Activated CD8-positive, alpha-beta memory T cell treated with anti-CD3 and anti-CD28 coated beads for 1 hour (primary cell): ENCODE measurements at regions not wholly inside any gene's neighbourhood (a gene's known extent, or its start where the extent isn't known, plus 50 kb on each side); places are given as distances from the start of the nearest gene placed in this dataset.

ENCODE experiments used
- DNase-seq, 2 donors: peaks; one replicate each; pipeline ENCODE4 v3.0.0-alpha.2; 2020; ENCODE audit warnings: low read depth in 1 of 2; ENCODE audit errors: extremely low read depth in 1 of 2

- DNase-seq, result no peak
These were observed 478.5 kb upstream of the GYPC start for GRCh38 chr2:126177479-126177878.

- no peak for DNase-seq
These were observed 468.3 kb upstream of the GYPC start for GRCh38 chr2:126187668-126188067.

DNA sequence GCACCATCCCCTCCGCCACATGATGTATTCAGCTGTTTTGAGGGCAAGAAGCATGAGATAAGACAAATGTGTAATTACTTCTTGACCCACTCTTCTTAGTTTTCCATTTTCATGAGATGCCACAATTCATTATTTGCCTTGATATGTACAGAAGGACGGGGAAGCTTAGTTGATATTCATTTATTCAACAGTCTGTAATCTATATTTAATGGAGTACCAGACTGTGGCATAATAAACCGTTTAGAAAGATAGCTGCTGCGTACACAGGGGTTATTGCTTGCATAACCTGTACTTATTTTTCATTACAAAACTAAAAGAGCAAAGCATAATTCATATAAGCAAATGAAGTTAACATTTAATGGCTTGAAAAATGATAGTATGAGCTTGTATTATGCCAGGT lies 466.4 kb upstream of the GYPC start:
- no peak for DNase-seq

GRCh38 chr2:126200538-126200937 lies 455.4 kb upstream of the GYPC start:
- DNase-seq, result no peak

DNA sequence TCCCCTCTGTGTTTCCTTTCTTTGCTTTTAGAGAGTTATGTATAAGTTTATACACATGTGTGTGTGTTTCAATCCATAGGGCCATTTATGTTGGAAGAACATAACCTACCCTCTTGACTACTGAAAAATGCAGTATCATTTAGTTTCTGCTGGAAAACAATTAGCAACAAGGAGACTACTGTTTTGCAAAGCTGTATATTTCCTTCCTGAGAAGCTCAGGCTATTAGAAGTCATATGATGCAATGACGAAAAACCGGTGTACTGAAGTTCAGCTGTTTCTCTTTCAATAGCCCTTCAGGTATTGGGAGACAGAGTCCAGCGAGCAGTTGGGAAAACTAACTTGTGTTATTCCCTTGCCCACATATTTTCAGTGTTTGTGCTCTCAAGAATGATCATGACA lies 447.7 kb upstream of the GYPC start:
- no peak for DNase-seq

DNA sequence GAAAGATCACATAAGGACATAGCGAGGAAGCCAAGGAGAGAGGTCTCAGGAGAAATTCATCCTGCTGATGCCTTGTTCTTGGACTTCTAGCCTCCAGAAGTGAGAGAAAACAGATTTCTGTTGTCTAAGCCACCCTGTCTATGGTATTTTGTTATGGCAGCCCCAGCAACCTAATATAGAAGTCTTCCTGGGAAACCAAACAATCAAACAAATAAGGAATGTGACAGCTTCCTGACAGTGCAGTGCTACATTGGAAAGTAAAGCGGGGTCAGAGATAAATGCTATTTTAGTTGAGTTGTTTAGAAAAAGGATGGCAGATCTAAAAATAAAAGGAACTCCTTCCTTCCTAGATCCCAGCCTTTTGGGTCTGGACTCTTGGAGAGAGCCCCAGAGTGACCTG lies 443.2 kb upstream of the GYPC start:
- DNase-seq, result no peak

GRCh38 chr2:126219081-126219480 lies 436.9 kb upstream of the GYPC start:
- DNase-seq, result no peak

- no peak for DNase-seq
These were observed 435.6 kb upstream of the GYPC start for GRCh38 chr2:126220331-126220730.

DNA sequence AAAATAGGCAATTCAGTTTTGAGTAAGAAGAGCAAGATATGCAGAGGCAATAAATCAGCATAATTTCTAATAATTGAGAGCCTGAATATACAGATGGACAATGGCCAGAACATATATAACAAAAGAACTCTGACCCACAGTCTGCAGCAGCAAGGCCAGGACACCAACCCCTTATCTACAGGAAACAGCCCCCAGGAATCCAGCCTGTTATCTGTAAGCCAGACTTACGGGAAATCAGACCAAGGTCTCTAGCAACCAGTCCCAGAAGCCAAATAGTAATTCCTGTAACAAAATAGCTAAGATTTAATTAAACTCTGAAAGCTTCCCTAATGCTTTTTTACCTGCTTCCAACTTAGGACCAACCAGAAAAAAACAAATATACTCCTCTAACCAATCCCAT lies 434.5 kb upstream of the GYPC start:
- no peak for DNase-seq

DNA sequence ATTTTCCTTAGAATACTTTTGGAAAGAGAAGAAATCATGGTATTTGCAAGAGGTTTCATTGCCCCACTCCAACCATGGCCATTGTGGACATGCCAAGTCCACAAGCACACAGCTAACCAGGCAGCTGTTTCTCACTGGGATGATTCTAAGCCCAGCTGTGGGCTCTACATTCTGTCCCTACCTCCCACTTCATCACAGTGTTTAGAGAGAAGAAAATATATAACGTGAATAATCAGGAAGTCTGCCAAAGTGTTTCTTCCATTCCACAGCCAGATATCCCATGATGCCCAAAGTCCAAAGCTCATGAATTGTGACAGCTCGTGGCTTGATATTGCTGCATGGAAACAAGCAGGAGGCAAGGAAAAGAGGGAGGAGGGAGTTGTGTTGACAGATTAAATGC lies 433.7 kb upstream of the GYPC start:
- DNase-seq, result no peak

- DNase-seq, result no peak
These were observed 431.2 kb upstream of the GYPC start for GRCh38 chr2:126224776-126225175.

GRCh38 chr2:126227250-126227649 lies 428.7 kb upstream of the GYPC start:
- DNase-seq, result no peak

- no peak for DNase-seq
These were observed 427.4 kb upstream of the GYPC start for GRCh38 chr2:126228531-126228930.

DNA sequence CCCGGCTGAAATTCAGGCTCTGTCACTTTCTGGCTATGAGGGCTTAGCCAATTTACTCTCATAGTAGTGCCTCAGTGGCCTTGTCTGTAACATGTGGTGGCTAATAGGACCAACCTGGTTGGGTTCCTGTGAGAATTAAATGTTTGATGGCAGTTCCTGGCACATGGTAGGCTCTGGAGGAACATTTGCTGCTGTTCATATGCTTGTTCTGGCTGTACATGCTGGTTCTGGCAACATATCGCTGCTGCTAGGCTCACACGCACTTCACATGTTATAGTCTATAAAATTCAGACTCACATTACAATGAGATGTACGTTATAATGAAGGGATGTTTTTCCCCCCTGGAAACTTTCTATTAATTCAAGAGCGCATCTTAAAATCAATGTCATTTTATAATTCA lies 417.7 kb upstream of the GYPC start:
- no peak for DNase-seq

- no peak for DNase-seq
These were observed 416.5 kb upstream of the GYPC start for GRCh38 chr2:126239320-126239955.

DNA sequence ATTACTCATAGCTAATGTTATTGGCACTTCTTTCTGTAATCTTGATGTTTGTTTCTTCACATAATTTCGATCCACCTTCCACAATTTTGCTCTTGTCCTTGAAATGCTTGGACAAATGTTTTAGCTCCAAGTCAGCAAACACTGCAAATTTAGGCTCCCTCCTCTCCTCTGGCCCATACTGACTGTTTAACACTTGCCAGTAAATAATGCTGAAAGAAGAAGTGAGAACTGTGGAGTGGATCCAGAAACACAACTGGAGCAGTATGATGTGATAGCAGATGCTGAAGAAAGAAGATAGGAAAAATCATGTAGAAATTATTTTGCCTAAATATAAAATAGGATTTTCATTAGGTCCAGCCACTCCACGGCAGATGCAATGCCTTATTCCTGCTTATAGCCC lies 415.0 kb upstream of the GYPC start:
- DNase-seq, result no peak

GRCh38 chr2:126241411-126241810 lies 414.5 kb upstream of the GYPC start:
- DNase-seq, result no peak

DNA sequence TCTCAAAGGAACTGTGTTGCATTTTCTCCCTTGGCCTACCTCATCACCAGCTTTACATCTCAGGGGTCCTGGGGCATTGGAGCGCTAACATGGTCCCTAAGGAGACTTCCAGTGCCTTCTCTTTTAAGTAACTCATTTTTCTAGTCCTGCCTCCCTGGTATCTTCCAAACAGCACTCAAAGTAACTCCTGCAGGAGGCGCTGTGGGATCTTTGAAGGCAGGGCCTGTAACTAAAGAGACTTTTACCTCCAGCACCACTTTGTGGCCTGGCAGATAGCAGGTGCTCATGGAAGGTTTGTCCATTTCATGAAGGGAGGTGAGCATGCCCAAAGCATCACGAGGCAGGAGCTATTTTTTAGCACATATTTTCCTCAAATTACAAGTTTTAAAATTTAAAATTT lies 411.0 kb upstream of the GYPC start:
- no peak for DNase-seq

DNA sequence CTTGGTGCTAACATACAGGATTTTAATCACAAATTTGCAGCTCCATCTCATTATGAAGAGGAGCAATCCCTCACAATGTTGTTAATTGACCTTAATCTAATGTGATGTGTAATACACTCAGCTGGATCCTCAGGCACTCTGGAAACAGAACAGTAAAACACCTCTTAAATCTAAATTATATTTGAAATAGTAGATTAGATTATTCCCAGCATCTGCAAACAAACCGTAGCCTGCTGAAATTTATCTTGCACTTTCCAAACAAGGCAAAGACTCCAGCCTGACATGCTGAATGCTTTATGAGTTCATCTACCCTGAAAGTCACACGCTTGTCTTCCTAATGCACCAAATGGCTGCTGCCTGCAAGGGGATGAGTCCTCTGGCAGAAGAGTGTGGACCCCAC lies 402.3 kb upstream of the GYPC start:
- no peak for DNase-seq

GRCh38 chr2:126264625-126265024 lies 391.3 kb upstream of the GYPC start:
- no peak for DNase-seq

GRCh38 chr2:126269911-126270310 lies 386.0 kb upstream of the GYPC start:
- DNase-seq, result no peak

DNA sequence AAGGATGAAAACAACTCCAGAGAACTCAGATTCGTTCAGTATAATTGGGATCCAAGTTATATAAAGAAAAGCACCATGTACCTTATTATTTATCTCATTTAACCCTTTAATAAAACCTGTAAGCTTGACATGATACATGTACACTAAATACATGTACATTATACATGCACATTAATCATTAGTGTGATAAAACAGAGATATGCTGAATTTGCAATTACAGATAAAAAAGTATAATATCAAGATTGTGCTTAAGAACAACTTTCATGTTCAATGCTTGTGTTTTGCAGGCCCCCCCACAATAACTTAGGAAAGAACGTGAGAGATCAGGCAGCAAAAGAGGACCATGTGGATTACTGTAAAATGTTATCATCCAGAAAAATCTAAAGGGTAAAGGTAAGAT lies 385.4 kb upstream of the GYPC start:
- no peak for DNase-seq

DNA sequence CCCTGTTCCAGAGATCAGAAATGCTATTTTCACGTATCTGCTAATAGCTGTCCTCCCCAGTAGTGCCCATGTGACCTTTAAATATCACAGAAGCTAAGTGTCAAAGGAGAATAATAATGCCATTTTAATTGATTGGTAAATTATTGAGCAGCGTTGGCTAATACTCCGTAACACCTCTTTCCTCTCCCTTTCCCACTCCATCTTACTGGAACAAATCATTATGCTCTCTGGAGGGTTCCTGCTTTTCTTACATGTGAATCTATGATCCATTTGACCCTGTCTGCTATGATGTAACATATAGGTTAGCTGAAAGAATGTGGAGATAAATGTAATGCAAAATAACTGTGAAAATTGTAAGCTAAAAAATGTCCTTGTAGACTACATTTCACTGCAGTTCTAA lies 383.6 kb upstream of the GYPC start:
- no peak for DNase-seq

DNA sequence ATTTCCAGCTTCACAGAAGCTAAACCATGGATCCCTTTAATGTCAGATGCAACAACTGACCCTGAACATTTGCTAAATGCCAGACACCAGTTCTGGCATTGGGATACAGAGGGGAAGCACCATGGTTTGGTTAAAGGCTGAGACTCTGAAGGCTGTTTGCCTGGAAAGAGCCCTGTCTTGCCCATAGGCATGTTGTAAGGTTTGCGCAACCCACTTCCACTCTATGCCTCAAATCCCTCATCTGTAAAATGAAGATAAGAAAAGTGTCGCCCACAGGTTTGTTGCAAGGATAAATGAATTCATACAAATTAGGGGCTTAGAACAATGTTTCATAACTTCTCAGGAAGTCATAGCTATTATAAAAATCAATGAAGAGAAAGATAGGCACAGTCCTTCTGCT lies 380.9 kb upstream of the GYPC start:
- no peak for DNase-seq
